ENCODE measurements at regions not wholly inside any gene's neighbourhood (a gene's known extent, or its start where the extent isn't known, plus 50 kb on each side); places are given as distances from the start of the nearest gene placed in this dataset.

DNA sequence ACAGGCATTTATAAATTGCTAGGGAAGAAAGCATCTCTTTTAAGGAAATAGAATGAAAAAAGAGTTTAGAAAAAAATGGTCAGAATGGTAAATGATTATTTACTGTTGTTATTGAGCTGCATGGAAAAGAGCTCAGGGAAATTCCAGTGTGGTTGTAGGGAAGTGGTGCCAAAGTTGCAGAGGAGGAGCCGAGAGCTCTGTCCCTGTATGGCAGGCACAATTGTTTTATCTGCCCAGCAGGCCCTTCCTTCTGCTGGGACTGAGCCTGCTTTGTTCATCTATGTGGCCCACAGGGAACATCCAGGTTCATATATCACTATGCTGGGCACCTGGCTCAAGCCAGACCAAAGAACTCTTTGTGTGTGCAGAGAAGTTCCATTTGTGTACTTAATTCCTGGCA lies 80.8 kb upstream of the AGAP1 start:
- TF ChIP-seq, protein P1, sequence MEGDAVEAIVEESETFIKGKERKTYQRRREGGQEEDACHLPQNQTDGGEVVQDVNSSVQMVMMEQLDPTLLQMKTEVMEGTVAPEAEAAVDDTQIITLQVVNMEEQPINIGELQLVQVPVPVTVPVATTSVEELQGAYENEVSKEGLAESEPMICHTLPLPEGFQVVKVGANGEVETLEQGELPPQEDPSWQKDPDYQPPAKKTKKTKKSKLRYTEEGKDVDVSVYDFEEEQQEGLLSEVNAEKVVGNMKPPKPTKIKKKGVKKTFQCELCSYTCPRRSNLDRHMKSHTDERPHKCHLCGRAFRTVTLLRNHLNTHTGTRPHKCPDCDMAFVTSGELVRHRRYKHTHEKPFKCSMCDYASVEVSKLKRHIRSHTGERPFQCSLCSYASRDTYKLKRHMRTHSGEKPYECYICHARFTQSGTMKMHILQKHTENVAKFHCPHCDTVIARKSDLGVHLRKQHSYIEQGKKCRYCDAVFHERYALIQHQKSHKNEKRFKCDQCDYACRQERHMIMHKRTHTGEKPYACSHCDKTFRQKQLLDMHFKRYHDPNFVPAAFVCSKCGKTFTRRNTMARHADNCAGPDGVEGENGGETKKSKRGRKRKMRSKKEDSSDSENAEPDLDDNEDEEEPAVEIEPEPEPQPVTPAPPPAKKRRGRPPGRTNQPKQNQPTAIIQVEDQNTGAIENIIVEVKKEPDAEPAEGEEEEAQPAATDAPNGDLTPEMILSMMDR (IDR thresholded peaks at IDR 0.05; ENCODE audit: borderline replicate concordance, extremely low read depth, insufficient read depth) = no peak
- H3K4me1 ChIP-seq (ENCODE audit: control insufficient read depth in 2 of 3, insufficient read depth in 2 of 3, low read depth in 1 of 3, low read length in 3 of 3) = no peaks in the 10 kb centered on the region
- FAIRE-seq (no peak), DNase-seq (no peak)
- H3K4me3 ChIP-seq (ENCODE audit: low read length in 3 of 3) = no peak overlapping the region
- intact Hi-C loops (cut with DNase I) = no loop called here
- no peak overlapping the region for H3K9ac ChIP-seq (ENCODE audit: low read length in 3 of 3)
- no peaks in the 10 kb centered on the region for H3K27me3 ChIP-seq (ENCODE audit: control insufficient read depth, insufficient read depth, low read length)
- H3K36me3 ChIP-seq (ENCODE audit: control insufficient read depth in 2 of 3, insufficient read depth in 3 of 3, low read length in 3 of 3) = no peaks in the 10 kb centered on the region
- no peak overlapping the region for H3K27ac ChIP-seq (ENCODE audit: low read depth in 2 of 2, low read length in 2 of 2)
- no peaks in the 10 kb centered on the region for H3K9me3 ChIP-seq (ENCODE audit: control insufficient read depth in 2 of 3, insufficient read depth in 1 of 3, low read length in 3 of 3)

DNA sequence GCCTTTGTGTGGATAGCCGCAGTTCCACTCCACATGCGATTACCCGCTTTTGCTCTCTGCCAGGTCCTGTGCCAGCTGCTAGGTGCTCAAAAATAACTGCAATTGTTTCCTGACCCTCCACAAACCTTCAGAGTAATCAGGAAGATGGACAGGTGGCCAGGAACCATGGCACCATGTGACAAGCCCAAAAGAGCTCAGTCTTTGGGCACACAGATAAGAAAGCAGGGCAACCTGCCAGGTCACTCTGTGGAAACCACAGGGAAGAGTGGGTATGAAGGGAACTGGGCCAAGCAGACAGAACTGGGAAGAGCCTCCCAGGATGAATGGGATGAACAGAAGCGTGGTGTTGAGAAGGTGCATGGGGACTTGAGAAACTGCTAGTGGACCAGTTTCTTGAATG lies 79.4 kb upstream of the AGAP1 start:
- FAIRE-seq (no peak), DNase-seq (no peak)
- TF ChIP-seq, protein P1 (IDR thresholded peaks at IDR 0.05; ENCODE audit: borderline replicate concordance, extremely low read depth, insufficient read depth) = no peak
- H3K9ac ChIP-seq (ENCODE audit: low read length in 3 of 3) = no peak overlapping the region
- no peak overlapping the region for H3K4me3 ChIP-seq (ENCODE audit: low read length in 3 of 3)
- H3K27me3 ChIP-seq (ENCODE audit: control insufficient read depth, insufficient read depth, low read length) = no peaks in the 10 kb centered on the region
- intact Hi-C loops (cut with DNase I) = no loop called here
- H3K4me1 ChIP-seq (ENCODE audit: control insufficient read depth in 2 of 3, insufficient read depth in 2 of 3, low read depth in 1 of 3, low read length in 3 of 3) = no peaks in the 10 kb centered on the region
- no peak overlapping the region for H3K27ac ChIP-seq (ENCODE audit: low read depth in 2 of 2, low read length in 2 of 2)
- no peaks in the 10 kb centered on the region for H3K36me3 ChIP-seq (ENCODE audit: control insufficient read depth in 2 of 3, insufficient read depth in 3 of 3, low read length in 3 of 3)
- H3K9me3 ChIP-seq (ENCODE audit: control insufficient read depth in 2 of 3, insufficient read depth in 1 of 3, low read length in 3 of 3) = no peaks in the 10 kb centered on the region

DNA sequence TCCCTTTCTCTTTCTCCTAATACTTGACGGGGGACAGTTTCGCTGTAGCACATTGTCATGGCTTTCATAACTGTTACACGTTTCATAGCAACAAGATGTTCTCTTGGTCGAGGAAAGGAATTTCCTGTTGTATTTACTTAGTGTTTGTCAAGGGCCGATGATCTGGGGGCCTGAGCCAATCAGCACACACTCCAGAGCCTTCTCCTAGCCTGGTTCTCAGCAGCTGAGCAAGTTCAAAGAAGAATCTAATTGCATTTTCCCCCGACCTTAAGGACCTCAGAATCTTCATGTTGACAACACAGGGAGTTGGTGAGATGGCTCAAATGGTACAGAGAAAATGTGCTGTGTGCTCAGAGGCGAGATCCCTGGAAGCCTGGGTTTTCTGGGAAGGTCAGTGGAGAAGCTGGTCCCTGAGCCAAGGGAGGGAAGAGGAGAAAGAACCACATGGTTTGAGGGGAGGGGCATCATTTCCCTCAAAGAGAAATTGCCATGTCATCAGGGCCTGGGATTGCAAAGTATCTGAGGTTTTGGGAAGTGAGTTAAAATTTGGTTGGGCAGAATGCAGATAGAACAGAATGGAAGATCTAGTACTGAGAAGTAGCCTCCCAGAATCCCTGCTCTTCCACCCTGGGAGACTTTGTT lies 76.9 kb upstream of the AGAP1 start:
- Histone ChIP-seq H3K4me3 (ENCODE audit: low read length in 3 of 3) (no peak overlapping the region), H3K9me3 (ENCODE audit: control insufficient read depth in 2 of 3, insufficient read depth in 1 of 3, low read length in 3 of 3) (no peaks in the 10 kb centered on the region), H3K36me3 (ENCODE audit: control insufficient read depth in 2 of 3, insufficient read depth in 3 of 3, low read length in 3 of 3) (no peaks in the 10 kb centered on the region), H3K27ac (ENCODE audit: low read depth in 2 of 2, low read length in 2 of 2) (peak overlapping the region; percentile 13 to 29), H3K9ac (ENCODE audit: low read length in 3 of 3) (peak overlapping the region in 1 of 3 donors; percentile 9), H3K4me1 (ENCODE audit: control insufficient read depth in 2 of 3, insufficient read depth in 2 of 3, low read depth in 1 of 3, low read length in 3 of 3) (no peaks in the 10 kb centered on the region), H3K27me3 (ENCODE audit: control insufficient read depth, insufficient read depth, low read length) (no peaks in the 10 kb centered on the region)
- DNase-seq (peak in 4 of 5 donors; percentile 51 to 81 (median 76)), FAIRE-seq (no peak)
- intact Hi-C loops (cut with DNase I) = no loop called here
- TF ChIP-seq, protein P1 (IDR thresholded peaks at IDR 0.05; ENCODE audit: borderline replicate concordance, extremely low read depth, insufficient read depth) = no peak

DNA sequence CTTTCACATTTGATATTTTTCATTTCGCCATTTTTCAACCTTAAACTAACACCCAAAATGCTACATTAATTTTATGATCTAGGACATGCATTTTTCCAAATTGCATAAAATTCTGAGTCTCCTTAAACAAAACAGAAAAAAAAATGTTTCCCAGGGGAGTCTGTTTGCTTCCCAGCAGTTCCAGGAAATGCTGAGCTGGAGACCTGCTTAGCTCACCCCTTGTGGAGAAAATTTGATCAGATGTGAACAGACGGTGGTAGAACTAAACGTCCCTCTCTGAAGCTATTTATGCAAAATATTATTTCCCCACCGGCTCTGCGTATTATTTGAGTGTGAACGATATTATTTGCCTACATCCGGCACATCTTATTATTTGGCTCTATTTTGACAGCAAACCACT lies 74.9 kb upstream of the AGAP1 start:
- Histone ChIP-seq H3K27me3 (ENCODE audit: control insufficient read depth, insufficient read depth, low read length) (no peaks in the 10 kb centered on the region), H3K4me3 (ENCODE audit: low read length in 3 of 3) (no peak overlapping the region), H3K27ac (ENCODE audit: low read depth in 2 of 2, low read length in 2 of 2) (no peak overlapping the region), H3K9ac (ENCODE audit: low read length in 3 of 3) (no peak overlapping the region), H3K9me3 (ENCODE audit: control insufficient read depth in 2 of 3, insufficient read depth in 1 of 3, low read length in 3 of 3) (peaks cover 0 to 4% (median 0%) of the 10 kb centered on the region in 3 donors), H3K36me3 (ENCODE audit: control insufficient read depth in 2 of 3, insufficient read depth in 3 of 3, low read length in 3 of 3) (no peaks in the 10 kb centered on the region), H3K4me1 (ENCODE audit: control insufficient read depth in 2 of 3, insufficient read depth in 2 of 3, low read depth in 1 of 3, low read length in 3 of 3) (no peaks in the 10 kb centered on the region)
- DNase-seq = no peak
- TF ChIP-seq, protein P1 (IDR thresholded peaks at IDR 0.05; ENCODE audit: borderline replicate concordance, extremely low read depth, insufficient read depth) = no peak
- no peak for FAIRE-seq
- intact Hi-C loops (cut with DNase I) = no loop called here
